SK-N-SH (cell line): ENCODE measurements at regions not wholly inside any gene's neighbourhood (a gene's known extent, or its start where the extent isn't known, plus 50 kb on each side); places are given as distances from the start of the nearest gene placed in this dataset.

Experiments
- CTCF ChIP-seq: fragments of 200-600 bp; sonication (generic); IDR thresholded peaks from 2 replicates; pipeline ENCODE4 v1.6.1; 2017; ENCODE audit warnings: antibody characterized with exemption, mild to moderate bottlenecking, moderate library complexity
- EP300 ChIP-seq, 2 experiments: IDR thresholded peaks; 2 replicates each; pipeline versions ENCODE4 v1.4.0 to v1.6.1; 2012; ENCODE audit warnings: borderline replicate concordance in 1 of 2, low read depth in 1 of 2, low read length in 1 of 2
- NRF1 ChIP-seq: IDR thresholded peaks from 2 replicates; pipeline ENCODE4 v1.6.1; 2012; ENCODE audit warnings: low read depth, mild to moderate bottlenecking, low read length
- PBX3 ChIP-seq: IDR thresholded peaks from 2 replicates; pipeline ENCODE4; 2012
- POLR2AphosphoS5 ChIP-seq: IDR thresholded peaks from 2 replicates; pipeline ENCODE4 v1.6.1; 2012; ENCODE audit warnings: low read depth, low read length
- REST ChIP-seq: IDR thresholded peaks from 2 replicates; pipeline ENCODE4 v1.6.1; 2012; ENCODE audit warnings: mild to moderate bottlenecking, low read depth, low read length, moderate library complexity
- YY1 ChIP-seq: IDR thresholded peaks from 2 replicates; pipeline ENCODE4 v1.4.0; 2012; ENCODE audit warnings: low read depth, mild to moderate bottlenecking

- TF ChIP-seq CTCF = no peak
- no peak for TF ChIP-seq REST
- TF ChIP-seq POLR2AphosphoS5 = no peak
- no peak for TF ChIP-seq YY1
- no peak for TF ChIP-seq NRF1
- TF ChIP-seq EP300 (IDR thresholded peaks at IDR 0.05; ENCODE audit: borderline replicate concordance in 1 of 2, low read depth in 1 of 2, low read length in 1 of 2) = no peak
- no peak for TF ChIP-seq PBX3
These were observed 116.8 kb downstream of the ZFAND4 start for GRCh38 chr10:45555795-45556194.
